NB4 (cell line): ENCODE measurements at regions not wholly inside any gene's neighbourhood (a gene's known extent, or its start where the extent isn't known, plus 50 kb on each side); places are given as distances from the start of the nearest gene placed in this dataset.

Source experiments
- DNase-seq: peaks from one replicate; pipeline ENCODE4 v3.0.0; 2010; ENCODE audit warnings: low read depth
- H3K4me3 ChIP-seq: one replicate; pipeline ENCODE4 v1.5.1; 2011; ENCODE audit warnings: mild to moderate bottlenecking, low read depth, low read length, moderate library complexity
- CTCF ChIP-seq: IDR thresholded peaks from one replicate; pipeline ENCODE4 v1.5.1; 2012; ENCODE audit warnings: low read depth, low read length
- MAX ChIP-seq: IDR thresholded peaks from 2 replicates; pipeline ENCODE4 v1.6.1; 2011; ENCODE audit warnings: low read depth, low read length
- MYC ChIP-seq: IDR thresholded peaks from 2 replicates; pipeline ENCODE4 v1.6.1; 2011; ENCODE audit warnings: low read depth, low read length
- POLR2A ChIP-seq: IDR thresholded peaks from 2 replicates; pipeline ENCODE4 v1.6.1; 2011; ENCODE audit warnings: mild to moderate bottlenecking; ENCODE audit not compliant: insufficient read length; ENCODE audit errors: extremely low read depth

- TF ChIP-seq CTCF (no peak), MAX (no peak), MYC (no peak), POLR2A (no peak)
- H3K4me3 ChIP-seq, result no peak overlapping the region
- DNase-seq, result no peak
Observed at GRCh38 chr10:21340331-21340730, 185.2 kb downstream of the SKIDA1 start.

GRCh38 chr10:21337171-21337792, 188.2 kb downstream of the SKIDA1 start:
- TF ChIP-seq MYC (no peak), POLR2A (no peak), MAX (no peak), CTCF (no peak)
- H3K4me3 ChIP-seq, result no peak overlapping the region
- no peak for DNase-seq

GRCh38 chr10:21336476-21337170, 188.9 kb downstream of the SKIDA1 start:
- TF ChIP-seq MYC, result no peak
- TF ChIP-seq CTCF, result no peak
- TF ChIP-seq POLR2A, result no peak
- no peak for TF ChIP-seq MAX
- DNase-seq, result peak; percentile 52
- no peak overlapping the region for H3K4me3 ChIP-seq

GRCh38 chr10:21334891-21335696, 190.4 kb downstream of the SKIDA1 start:
- DNase-seq, result no peak
- TF ChIP-seq MAX (no peak), CTCF (no peak), MYC (no peak), POLR2A (no peak)
- no peak overlapping the region for H3K4me3 ChIP-seq

GRCh38 chr10:21330628-21331020, 194.9 kb downstream of the SKIDA1 start:
- DNase-seq, result no peak
- TF ChIP-seq MYC (no peak), MAX (no peak), CTCF (no peak), POLR2A (no peak)
- H3K4me3 ChIP-seq, result no peak overlapping the region
